ENCODE measurements at regions not wholly inside any gene's neighbourhood (a gene's known extent, or its start where the extent isn't known, plus 50 kb on each side); places are given as distances from the start of the nearest gene placed in this dataset.

DNA sequence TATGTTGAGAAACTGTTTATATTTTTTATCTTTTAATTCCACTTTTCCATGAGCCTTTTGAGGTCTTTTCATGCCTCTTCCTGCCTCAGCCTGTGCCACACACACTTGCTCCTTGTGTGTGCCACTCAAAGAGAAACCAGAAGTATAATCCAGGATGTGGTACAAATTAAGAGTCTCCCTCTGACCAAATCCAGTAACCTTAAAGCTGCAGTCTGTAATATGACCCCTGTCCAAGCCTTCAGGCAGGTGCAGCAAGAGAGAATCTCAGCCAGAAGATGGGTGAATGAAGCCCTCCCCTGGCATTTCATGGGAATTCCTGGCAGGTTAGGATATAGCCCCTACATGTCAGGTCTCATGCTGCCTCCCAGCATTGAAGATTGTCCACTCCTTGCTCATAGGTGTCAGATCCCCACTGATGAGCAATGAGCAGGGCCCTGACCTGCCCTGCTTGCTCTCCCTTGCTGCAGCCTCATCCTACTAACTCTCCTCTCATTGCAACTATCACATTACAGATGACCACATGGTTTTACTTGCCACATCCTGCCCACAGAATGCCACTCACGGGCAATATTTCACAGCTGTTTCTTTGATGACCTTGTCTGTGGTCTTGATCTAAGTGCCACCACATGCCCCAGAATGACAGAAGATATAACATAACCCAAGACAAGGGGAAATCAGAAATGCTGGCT, 169.3 kb downstream of the SEC16B start:
- peaks cover 16% of the 10 kb centered on the region for H3K9me3 ChIP-seq (ENCODE audit: control insufficient read depth, low read length)
- 54% methylated on average over 1 of the region's 1 CpG for WGBS
- H3K18ac ChIP-seq (ENCODE audit: low read depth in 1 of 2, low read length in 2 of 2): no peak overlapping the region
- H3K27me3 ChIP-seq (ENCODE audit: control insufficient read depth in 1 of 2, insufficient read depth in 1 of 2, low read length in 2 of 2): peaks cover 13 to 44% of the 10 kb centered on the region in 2 experiments
- no peak overlapping the region for H3K14ac ChIP-seq (ENCODE audit: low read length in 2 of 2)
- H2AFZ ChIP-seq (ENCODE audit: low read depth, low read length): no peak overlapping the region
- no peak overlapping the region for H3K23ac ChIP-seq (ENCODE audit: low read length in 2 of 2)
- H2BK5ac ChIP-seq (ENCODE audit: low read depth, low read length, poor library complexity, severe bottlenecking): no peak overlapping the region
- H3K79me1 ChIP-seq (replicated peaks; ENCODE audit: low read length, poor library complexity, severe bottlenecking): no peaks in the 10 kb centered on the region
- no peak overlapping the region for H3K4me3 ChIP-seq (ENCODE audit: insufficient read depth in 1 of 2, low read depth in 1 of 2, low read length in 2 of 2)
- no peak overlapping the region for H4K8ac ChIP-seq (ENCODE audit: low read length)
- H2BK15ac ChIP-seq (ENCODE audit: low read depth, poor library complexity, severe bottlenecking): no peak overlapping the region
- H3K27ac ChIP-seq (ENCODE audit: low read length, poor library complexity, severe bottlenecking): no peak overlapping the region
- no peak overlapping the region for H2BK120ac ChIP-seq (ENCODE audit: low read depth, low read length)
- H2AK5ac ChIP-seq (ENCODE audit: low read length, severe bottlenecking): no peak overlapping the region
- DNase-seq: no peak
- no peaks in the 10 kb centered on the region for H3K4me1 ChIP-seq (ENCODE audit: control insufficient read depth, insufficient read depth, low read depth, low read length)
- no peak overlapping the region for H3K9ac ChIP-seq (ENCODE audit: low read length)
- H2BK12ac ChIP-seq (ENCODE audit: low read length in 2 of 2): no peak overlapping the region
- H3K36me3 ChIP-seq (ENCODE audit: control insufficient read depth in 1 of 2, insufficient read depth in 2 of 2, low read depth in 1 of 2, low read length in 2 of 2): no peaks in the 10 kb centered on the region
- no peak overlapping the region for H3K4me2 ChIP-seq (ENCODE audit: low read length, poor library complexity, severe bottlenecking)
- no peak overlapping the region for H4K91ac ChIP-seq (ENCODE audit: low read length)
- no peak overlapping the region for H3K4ac ChIP-seq (ENCODE audit: low read depth in 1 of 2, low read length in 2 of 2)

DNA sequence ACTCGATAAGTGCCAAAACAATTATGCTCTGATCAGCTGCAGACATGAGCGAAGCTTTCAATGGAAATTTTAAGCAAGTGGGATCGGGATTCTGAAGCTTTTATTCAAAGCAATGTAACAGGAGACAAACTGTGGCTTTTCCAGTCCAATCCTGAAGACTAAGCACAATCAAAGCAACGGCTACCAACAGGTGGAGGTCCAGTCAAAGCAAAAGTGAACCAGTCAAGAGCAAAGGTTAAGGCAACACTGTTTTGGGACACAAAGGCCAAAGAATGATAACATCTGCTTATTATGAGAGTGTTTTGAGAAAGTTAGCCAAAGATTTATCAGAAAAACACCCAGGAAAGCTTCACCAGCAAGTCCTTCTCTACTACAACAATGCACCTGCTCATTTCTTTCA, 170.1 kb downstream of the SEC16B start:
- no peak overlapping the region for H2BK15ac ChIP-seq (ENCODE audit: low read depth, poor library complexity, severe bottlenecking)
- H3K79me1 ChIP-seq (replicated peaks; ENCODE audit: low read length, poor library complexity, severe bottlenecking): no peaks in the 10 kb centered on the region
- H3K36me3 ChIP-seq (ENCODE audit: control insufficient read depth in 1 of 2, insufficient read depth in 2 of 2, low read depth in 1 of 2, low read length in 2 of 2): no peaks in the 10 kb centered on the region
- H2BK12ac ChIP-seq (ENCODE audit: low read length in 2 of 2): no peak overlapping the region
- H2AK5ac ChIP-seq (ENCODE audit: low read length, severe bottlenecking): no peak overlapping the region
- no peak overlapping the region for H3K4ac ChIP-seq (ENCODE audit: low read depth in 1 of 2, low read length in 2 of 2)
- no peak overlapping the region for H2AFZ ChIP-seq (ENCODE audit: low read depth, low read length)
- H3K4me1 ChIP-seq (ENCODE audit: control insufficient read depth, insufficient read depth, low read depth, low read length): no peaks in the 10 kb centered on the region
- H3K9me3 ChIP-seq (ENCODE audit: control insufficient read depth, low read length): peaks cover 16% of the 10 kb centered on the region
- H3K27me3 ChIP-seq (ENCODE audit: control insufficient read depth in 1 of 2, insufficient read depth in 1 of 2, low read length in 2 of 2): peaks cover 13 to 44% of the 10 kb centered on the region in 2 experiments
- H3K14ac ChIP-seq (ENCODE audit: low read length in 2 of 2): no peak overlapping the region
- H2BK5ac ChIP-seq (ENCODE audit: low read depth, low read length, poor library complexity, severe bottlenecking): no peak overlapping the region
- no peak overlapping the region for H3K4me2 ChIP-seq (ENCODE audit: low read length, poor library complexity, severe bottlenecking)
- 72% methylated on average over 4 of the region's 4 CpGs for WGBS
- H3K4me3 ChIP-seq (ENCODE audit: insufficient read depth in 1 of 2, low read depth in 1 of 2, low read length in 2 of 2): no peak overlapping the region
- DNase-seq: no peak
- H3K18ac ChIP-seq (ENCODE audit: low read depth in 1 of 2, low read length in 2 of 2): no peak overlapping the region
- H4K8ac ChIP-seq (ENCODE audit: low read length): no peak overlapping the region
- H2BK120ac ChIP-seq (ENCODE audit: low read depth, low read length): no peak overlapping the region
- H3K9ac ChIP-seq (ENCODE audit: low read length): no peak overlapping the region
- no peak overlapping the region for H3K23ac ChIP-seq (ENCODE audit: low read length in 2 of 2)
- no peak overlapping the region for H4K91ac ChIP-seq (ENCODE audit: low read length)
- no peak overlapping the region for H3K27ac ChIP-seq (ENCODE audit: low read length, poor library complexity, severe bottlenecking)

DNA sequence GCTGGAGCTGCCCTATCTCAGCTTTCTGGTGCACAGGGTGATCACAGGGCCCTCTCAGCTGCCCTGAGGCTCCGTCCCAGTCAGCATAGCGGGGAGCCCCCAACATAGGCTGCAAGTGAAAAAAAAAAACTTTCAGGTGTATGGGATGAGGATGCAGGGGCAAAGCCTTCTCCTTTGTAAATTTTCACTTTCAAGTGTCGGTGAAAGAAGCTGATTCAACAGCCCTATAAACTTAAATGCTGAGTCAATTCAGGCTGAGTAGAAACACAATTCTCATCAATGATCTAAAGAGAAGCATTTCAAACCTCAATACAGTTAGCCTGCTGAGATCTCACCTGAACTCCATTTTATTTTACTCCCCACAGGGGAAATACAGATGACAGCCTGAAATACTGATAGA, 171.2 kb downstream of the SEC16B start:
- H3K9ac ChIP-seq (ENCODE audit: low read length): no peak overlapping the region
- no peak overlapping the region for H2BK5ac ChIP-seq (ENCODE audit: low read depth, low read length, poor library complexity, severe bottlenecking)
- H2BK15ac ChIP-seq (ENCODE audit: low read depth, poor library complexity, severe bottlenecking): no peak overlapping the region
- 52% methylated on average over 3 of the region's 3 CpGs for WGBS
- no peak overlapping the region for H2AFZ ChIP-seq (ENCODE audit: low read depth, low read length)
- H3K4ac ChIP-seq (ENCODE audit: low read depth in 1 of 2, low read length in 2 of 2): no peak overlapping the region
- no peak overlapping the region for H3K23ac ChIP-seq (ENCODE audit: low read length in 2 of 2)
- H3K4me3 ChIP-seq (ENCODE audit: insufficient read depth in 1 of 2, low read depth in 1 of 2, low read length in 2 of 2): no peak overlapping the region
- no peak overlapping the region for H4K8ac ChIP-seq (ENCODE audit: low read length)
- no peaks in the 10 kb centered on the region for H3K36me3 ChIP-seq (ENCODE audit: control insufficient read depth in 1 of 2, insufficient read depth in 2 of 2, low read depth in 1 of 2, low read length in 2 of 2)
- H3K79me1 ChIP-seq (replicated peaks; ENCODE audit: low read length, poor library complexity, severe bottlenecking): no peaks in the 10 kb centered on the region
- no peak for DNase-seq
- H3K27ac ChIP-seq (ENCODE audit: low read length, poor library complexity, severe bottlenecking): no peak overlapping the region
- H2BK12ac ChIP-seq (ENCODE audit: low read length in 2 of 2): no peak overlapping the region
- H3K14ac ChIP-seq (ENCODE audit: low read length in 2 of 2): no peak overlapping the region
- H3K4me1 ChIP-seq (ENCODE audit: control insufficient read depth, insufficient read depth, low read depth, low read length): no peaks in the 10 kb centered on the region
- H3K9me3 ChIP-seq (ENCODE audit: control insufficient read depth, low read length): peaks cover 9% of the 10 kb centered on the region
- peaks cover 13 to 42% of the 10 kb centered on the region in 2 experiments for H3K27me3 ChIP-seq (ENCODE audit: control insufficient read depth in 1 of 2, insufficient read depth in 1 of 2, low read length in 2 of 2)
- H2AK5ac ChIP-seq (ENCODE audit: low read length, severe bottlenecking): no peak overlapping the region
- no peak overlapping the region for H2BK120ac ChIP-seq (ENCODE audit: low read depth, low read length)
- no peak overlapping the region for H4K91ac ChIP-seq (ENCODE audit: low read length)
- H3K18ac ChIP-seq (ENCODE audit: low read depth in 1 of 2, low read length in 2 of 2): no peak overlapping the region
- H3K4me2 ChIP-seq (ENCODE audit: low read length, poor library complexity, severe bottlenecking): no peak overlapping the region

DNA sequence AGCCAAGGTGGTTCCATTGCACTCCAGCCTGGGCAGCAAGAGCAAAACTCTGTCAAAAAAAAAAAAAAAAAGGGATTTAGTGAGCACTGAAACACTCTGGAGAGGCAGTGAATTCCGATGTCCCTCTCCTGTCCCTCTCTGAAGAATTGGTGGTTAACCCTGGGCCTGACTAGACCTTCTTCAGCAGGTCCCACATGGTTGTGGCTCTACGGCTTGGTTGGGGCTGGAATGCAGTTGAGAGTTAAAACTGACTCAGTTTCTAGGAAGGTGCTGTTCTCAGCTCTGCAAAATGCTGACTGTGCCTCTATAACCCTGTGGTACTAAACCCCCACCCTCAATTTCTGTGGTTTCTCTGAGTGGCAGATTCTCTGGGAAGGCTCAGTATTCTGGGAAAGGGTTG, 173.3 kb downstream of the SEC16B start:
- H3K18ac ChIP-seq (ENCODE audit: low read depth in 1 of 2, low read length in 2 of 2): no peak overlapping the region
- no peak overlapping the region for H2BK5ac ChIP-seq (ENCODE audit: low read depth, low read length, poor library complexity, severe bottlenecking)
- no peak overlapping the region for H4K8ac ChIP-seq (ENCODE audit: low read length)
- no peak overlapping the region for H3K9ac ChIP-seq (ENCODE audit: low read length)
- no peak overlapping the region for H3K4ac ChIP-seq (ENCODE audit: low read depth in 1 of 2, low read length in 2 of 2)
- no peaks in the 10 kb centered on the region for H3K36me3 ChIP-seq (ENCODE audit: control insufficient read depth in 1 of 2, insufficient read depth in 2 of 2, low read depth in 1 of 2, low read length in 2 of 2)
- no peaks in the 10 kb centered on the region for H3K79me1 ChIP-seq (replicated peaks; ENCODE audit: low read length, poor library complexity, severe bottlenecking)
- no peak overlapping the region for H2BK15ac ChIP-seq (ENCODE audit: low read depth, poor library complexity, severe bottlenecking)
- H3K4me2 ChIP-seq (ENCODE audit: low read length, poor library complexity, severe bottlenecking): no peak overlapping the region
- no peak overlapping the region for H2AK5ac ChIP-seq (ENCODE audit: low read length, severe bottlenecking)
- H2BK12ac ChIP-seq (ENCODE audit: low read length in 2 of 2): no peak overlapping the region
- H3K9me3 ChIP-seq (ENCODE audit: control insufficient read depth, low read length): peaks cover 3% of the 10 kb centered on the region
- no peak overlapping the region for H3K14ac ChIP-seq (ENCODE audit: low read length in 2 of 2)
- peaks cover 21 to 33% of the 10 kb centered on the region in 2 experiments for H3K27me3 ChIP-seq (ENCODE audit: control insufficient read depth in 1 of 2, insufficient read depth in 1 of 2, low read length in 2 of 2)
- H3K27ac ChIP-seq (ENCODE audit: low read length, poor library complexity, severe bottlenecking): no peak overlapping the region
- H3K4me1 ChIP-seq (ENCODE audit: control insufficient read depth, insufficient read depth, low read depth, low read length): no peaks in the 10 kb centered on the region
- H4K91ac ChIP-seq (ENCODE audit: low read length): no peak overlapping the region
- H3K23ac ChIP-seq (ENCODE audit: low read length in 2 of 2): no peak overlapping the region
- DNase-seq: no peak
- H2BK120ac ChIP-seq (ENCODE audit: low read depth, low read length): no peak overlapping the region
- H2AFZ ChIP-seq (ENCODE audit: low read depth, low read length): no peak overlapping the region
- WGBS: 78% methylated on average over 2 of the region's 2 CpGs
- no peak overlapping the region for H3K4me3 ChIP-seq (ENCODE audit: insufficient read depth in 1 of 2, low read depth in 1 of 2, low read length in 2 of 2)

Measured in mesenchymal stem cell (in vitro differentiated cells and primary cell).